ENCODE measurements at regions not wholly inside any gene's neighbourhood (a gene's known extent, or its start where the extent isn't known, plus 50 kb on each side); places are given as distances from the start of the nearest gene placed in this dataset.
A peak's percentile ranks its signal among the peaks of the same experiment; 100 is the strongest.

- DNase-seq (ENCODE audit: low spot score): no peak
Observed at GRCh38 chr6:130766239-130767144, 60.7 kb upstream of the SMLR1 start.

GRCh38 chr6:130769861-130770260 is 57.3 kb upstream of the SMLR1 start:
- DNase-seq (ENCODE audit: low spot score): no peak

GRCh38 chr6:130771741-130772140 is 55.5 kb upstream of the SMLR1 start:
- DNase-seq (ENCODE audit: low spot score): no peak

- peak; percentile 41 for DNase-seq (ENCODE audit: low spot score)
Observed at GRCh38 chr6:130773860-130774259, 53.3 kb upstream of the SMLR1 start.

GRCh38 chr6:130775411-130776012 is 51.7 kb upstream of the SMLR1 start:
- no peak for DNase-seq (ENCODE audit: low spot score)

- no peak for DNase-seq (ENCODE audit: low spot score)
Observed at GRCh38 chr6:130776287-130776925, 50.8 kb upstream of the SMLR1 start.

All from COLO829 (cell line).